ENCODE measurements at regions not wholly inside any gene's neighbourhood (a gene's known extent, or its start where the extent isn't known, plus 50 kb on each side); places are given as distances from the start of the nearest gene placed in this dataset.

GRCh38 chr10:113331961-113332360, 220.9 kb upstream of the HABP2 start:
- Histone ChIP-seq H3K27me3 (ENCODE audit: control insufficient read depth in 3 of 3, insufficient read depth in 3 of 3, low read length in 2 of 3) (no peaks in the 10 kb centered on the region), H3K27ac (ENCODE audit: low read depth in 1 of 2, low read length in 1 of 2) (no peak overlapping the region), H3K4me3 (no peak overlapping the region), H3K9me3 (ENCODE audit: control insufficient read depth in 4 of 4, insufficient read depth in 3 of 4, low read length in 3 of 4) (peaks cover 0 to 5% (median under 1%) of the 10 kb centered on the region in 4 donors), H3K9ac (ENCODE audit: insufficient read depth in 1 of 2, low read length in 2 of 2) (no peak overlapping the region), H3K4me1 (ENCODE audit: control insufficient read depth in 5 of 5, insufficient read depth in 5 of 5, low read length in 5 of 5) (peaks cover 0 to 8% (median 2%) of the 10 kb centered on the region in 5 donors), H3K36me3 (ENCODE audit: control insufficient read depth in 4 of 4, insufficient read depth in 4 of 4, low read length in 4 of 4) (no peaks in the 10 kb centered on the region)
- 91 to 93% methylated on average over 3 of the region's 3 CpGs for WGBS, 2 donors
- ATAC-seq (ENCODE audit: insufficient read depth, low FRiP score) (no peak), DNase-seq (no peak)
- TF ChIP-seq CTCF (IDR thresholded peaks at IDR 0.05; ENCODE audit: control extremely low read depth, extremely low read depth) = no peak

GRCh38 chr10:113333313-113333712, 219.5 kb upstream of the HABP2 start:
- no peaks in the 10 kb centered on the region for H3K27me3 ChIP-seq (ENCODE audit: control insufficient read depth in 3 of 3, insufficient read depth in 3 of 3, low read length in 2 of 3)
- H3K4me1 ChIP-seq (ENCODE audit: control insufficient read depth in 5 of 5, insufficient read depth in 5 of 5, low read length in 5 of 5) = peaks cover 0 to 8% (median 2%) of the 10 kb centered on the region in 5 donors
- H3K27ac ChIP-seq (ENCODE audit: low read depth in 1 of 2, low read length in 1 of 2) = no peak overlapping the region
- ATAC-seq (ENCODE audit: insufficient read depth, low FRiP score) (no peak), DNase-seq (no peak)
- H3K9me3 ChIP-seq (ENCODE audit: control insufficient read depth in 4 of 4, insufficient read depth in 3 of 4, low read length in 3 of 4) = peaks cover 0 to 5% (median 0%) of the 10 kb centered on the region in 4 donors
- no peak overlapping the region for H3K4me3 ChIP-seq
- no peak overlapping the region for H3K9ac ChIP-seq (ENCODE audit: insufficient read depth in 1 of 2, low read length in 2 of 2)
- no peak for TF ChIP-seq CTCF (IDR thresholded peaks at IDR 0.05; ENCODE audit: control extremely low read depth, extremely low read depth)
- 92 to 93% methylated on average over 2 of the region's 2 CpGs for WGBS, 2 donors
- no peaks in the 10 kb centered on the region for H3K36me3 ChIP-seq (ENCODE audit: control insufficient read depth in 4 of 4, insufficient read depth in 4 of 4, low read length in 4 of 4)

- H3K9ac ChIP-seq (ENCODE audit: insufficient read depth in 1 of 2, low read length in 2 of 2) = no peak overlapping the region
- ATAC-seq (ENCODE audit: insufficient read depth, low FRiP score) (no peak), DNase-seq (no peak)
- no peak overlapping the region for H3K4me3 ChIP-seq
- 80 to 98% methylated on average over 2 of the region's 2 CpGs for WGBS, 2 donors
- H3K9me3 ChIP-seq (ENCODE audit: control insufficient read depth in 4 of 4, insufficient read depth in 3 of 4, low read length in 3 of 4) = peaks cover 0 to 5% (median 0%) of the 10 kb centered on the region in 4 donors
- H3K36me3 ChIP-seq (ENCODE audit: control insufficient read depth in 4 of 4, insufficient read depth in 4 of 4, low read length in 4 of 4) = no peaks in the 10 kb centered on the region
- H3K4me1 ChIP-seq (ENCODE audit: control insufficient read depth in 5 of 5, insufficient read depth in 5 of 5, low read length in 5 of 5) = no peaks in the 10 kb centered on the region
- H3K27ac ChIP-seq (ENCODE audit: low read depth in 1 of 2, low read length in 1 of 2) = no peak overlapping the region
- TF ChIP-seq CTCF (IDR thresholded peaks at IDR 0.05; ENCODE audit: control extremely low read depth, extremely low read depth) = no peak
- H3K27me3 ChIP-seq (ENCODE audit: control insufficient read depth in 3 of 3, insufficient read depth in 3 of 3, low read length in 2 of 3) = no peaks in the 10 kb centered on the region
Measured at GRCh38 chr10:113335592-113335991, 217.3 kb upstream of the HABP2 start.

GRCh38 chr10:113336549-113337130, 216.2 kb upstream of the HABP2 start:
- 93% methylated on average over 6 of the region's 6 CpGs for WGBS, 2 donors
- H3K9me3 ChIP-seq (ENCODE audit: control insufficient read depth in 4 of 4, insufficient read depth in 3 of 4, low read length in 3 of 4) = peaks cover 0 to 5% (median 0%) of the 10 kb centered on the region in 4 donors
- H3K4me1 ChIP-seq (ENCODE audit: control insufficient read depth in 5 of 5, insufficient read depth in 5 of 5, low read length in 5 of 5) = no peaks in the 10 kb centered on the region
- H3K27me3 ChIP-seq (ENCODE audit: control insufficient read depth in 3 of 3, insufficient read depth in 3 of 3, low read length in 2 of 3) = no peaks in the 10 kb centered on the region
- no peak for TF ChIP-seq CTCF (IDR thresholded peaks at IDR 0.05; ENCODE audit: control extremely low read depth, extremely low read depth)
- H3K36me3 ChIP-seq (ENCODE audit: control insufficient read depth in 4 of 4, insufficient read depth in 4 of 4, low read length in 4 of 4) = no peaks in the 10 kb centered on the region
- ATAC-seq (ENCODE audit: insufficient read depth, low FRiP score) (no peak), DNase-seq (no peak)
- no peak overlapping the region for H3K4me3 ChIP-seq
- no peak overlapping the region for H3K27ac ChIP-seq (ENCODE audit: low read depth in 1 of 2, low read length in 1 of 2)
- H3K9ac ChIP-seq (ENCODE audit: insufficient read depth in 1 of 2, low read length in 2 of 2) = no peak overlapping the region
